ENCODE measurements at regions not wholly inside any gene's neighbourhood (a gene's known extent, or its start where the extent isn't known, plus 50 kb on each side); places are given as distances from the start of the nearest gene placed in this dataset.

- DNase-seq (ENCODE audit: low read depth): no peak
- H3K4me3 ChIP-seq (ENCODE audit: low read depth, low read length): no peak overlapping the region
- TF ChIP-seq, protein P1, sequence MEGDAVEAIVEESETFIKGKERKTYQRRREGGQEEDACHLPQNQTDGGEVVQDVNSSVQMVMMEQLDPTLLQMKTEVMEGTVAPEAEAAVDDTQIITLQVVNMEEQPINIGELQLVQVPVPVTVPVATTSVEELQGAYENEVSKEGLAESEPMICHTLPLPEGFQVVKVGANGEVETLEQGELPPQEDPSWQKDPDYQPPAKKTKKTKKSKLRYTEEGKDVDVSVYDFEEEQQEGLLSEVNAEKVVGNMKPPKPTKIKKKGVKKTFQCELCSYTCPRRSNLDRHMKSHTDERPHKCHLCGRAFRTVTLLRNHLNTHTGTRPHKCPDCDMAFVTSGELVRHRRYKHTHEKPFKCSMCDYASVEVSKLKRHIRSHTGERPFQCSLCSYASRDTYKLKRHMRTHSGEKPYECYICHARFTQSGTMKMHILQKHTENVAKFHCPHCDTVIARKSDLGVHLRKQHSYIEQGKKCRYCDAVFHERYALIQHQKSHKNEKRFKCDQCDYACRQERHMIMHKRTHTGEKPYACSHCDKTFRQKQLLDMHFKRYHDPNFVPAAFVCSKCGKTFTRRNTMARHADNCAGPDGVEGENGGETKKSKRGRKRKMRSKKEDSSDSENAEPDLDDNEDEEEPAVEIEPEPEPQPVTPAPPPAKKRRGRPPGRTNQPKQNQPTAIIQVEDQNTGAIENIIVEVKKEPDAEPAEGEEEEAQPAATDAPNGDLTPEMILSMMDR (IDR thresholded peaks at IDR 0.05; ENCODE audit: insufficient read depth, low read length): no peak
These were observed 136.3 kb upstream of the IGF1 start for GRCh38 chr12:102616692-102617091.

DNA sequence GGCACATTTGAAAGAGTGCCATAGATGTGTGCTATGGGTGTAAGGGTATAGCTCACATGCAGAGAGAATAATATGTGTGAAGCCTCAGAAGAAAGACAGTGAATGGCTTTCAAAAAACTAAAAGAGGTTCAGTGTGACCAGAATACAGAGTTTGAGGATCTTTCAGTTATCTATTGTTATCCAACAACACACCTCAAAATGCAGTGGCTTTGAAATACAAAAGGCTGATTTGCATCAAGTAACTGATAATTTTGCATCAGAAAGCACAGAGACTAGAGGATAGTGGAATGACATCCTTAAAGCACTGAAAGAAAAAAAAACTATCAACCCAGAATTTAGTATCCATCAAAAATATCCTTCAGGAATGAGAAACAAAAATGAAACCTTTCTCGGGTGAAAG is 131.6 kb upstream of the IGF1 start:
- DNase-seq (ENCODE audit: low read depth): no peak
- TF ChIP-seq, protein P1 (IDR thresholded peaks at IDR 0.05; ENCODE audit: insufficient read depth, low read length): no peak
- H3K4me3 ChIP-seq (ENCODE audit: low read depth, low read length): no peak overlapping the region

DNA sequence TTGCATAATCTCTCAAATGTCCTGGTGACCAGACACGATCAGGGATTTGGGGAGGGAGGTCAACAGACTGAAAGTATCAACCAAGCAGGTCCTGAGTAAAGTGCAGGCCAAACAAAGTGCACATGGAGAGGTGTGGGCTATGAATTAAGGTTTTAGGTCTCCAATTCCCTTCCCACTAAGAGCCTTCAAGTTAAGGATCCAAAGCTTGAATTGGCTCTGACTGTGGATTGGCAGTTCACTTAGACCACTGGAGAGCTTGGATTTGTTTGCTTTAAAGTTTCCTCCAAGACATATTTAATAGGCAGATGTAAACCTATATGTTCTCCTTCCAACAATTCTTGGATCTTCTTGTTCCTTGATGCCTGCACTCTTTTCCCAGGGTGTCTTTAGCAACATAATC is 129.6 kb upstream of the IGF1 start:
- TF ChIP-seq, protein P1 (IDR thresholded peaks at IDR 0.05; ENCODE audit: insufficient read depth, low read length): no peak
- H3K4me3 ChIP-seq (ENCODE audit: low read depth, low read length): no peak overlapping the region
- DNase-seq (ENCODE audit: low read depth): no peak

DNA sequence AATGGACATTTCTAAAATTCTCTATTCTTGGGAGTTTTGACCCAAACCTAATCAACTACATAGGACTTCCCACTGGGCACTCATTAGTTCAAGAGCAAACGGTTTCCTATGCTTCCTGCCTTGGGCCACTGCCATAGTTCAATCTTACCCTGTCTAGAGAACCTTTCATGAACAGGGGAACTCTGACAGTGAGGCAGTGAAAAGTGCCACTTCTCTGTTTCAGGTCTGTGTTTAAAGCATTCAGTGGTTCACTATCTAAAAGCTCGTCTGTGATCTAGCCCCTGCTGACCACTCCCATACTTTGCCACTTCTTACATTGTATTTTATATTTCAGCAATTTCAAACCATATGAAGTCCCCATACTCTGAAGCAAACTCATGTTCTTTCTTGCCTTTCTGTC is 122.7 kb upstream of the IGF1 start:
- no peak for DNase-seq (ENCODE audit: low read depth)
- no peak overlapping the region for H3K4me3 ChIP-seq (ENCODE audit: low read depth, low read length)
- TF ChIP-seq, protein P1 (IDR thresholded peaks at IDR 0.05; ENCODE audit: insufficient read depth, low read length): no peak

DNA sequence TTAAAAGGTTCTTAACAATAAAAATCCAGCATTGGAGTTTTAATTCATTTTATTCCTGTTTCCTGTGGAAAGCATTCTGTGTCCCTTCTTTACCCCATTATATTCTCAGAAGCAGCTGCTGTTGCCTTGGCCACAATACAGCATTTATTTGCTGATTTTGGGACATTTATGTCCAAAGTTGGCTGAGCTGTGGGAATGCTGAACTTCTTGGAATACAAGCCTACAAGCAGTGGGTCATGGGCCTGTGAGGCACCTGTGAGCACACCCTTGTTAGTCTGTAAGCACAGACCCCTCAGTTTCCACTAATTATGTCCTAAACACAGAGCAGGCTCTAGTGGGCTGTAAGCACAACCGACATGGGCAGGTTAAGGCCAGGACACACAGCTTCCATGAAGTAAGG is 122.2 kb upstream of the IGF1 start:
- H3K4me3 ChIP-seq (ENCODE audit: low read depth, low read length): no peak overlapping the region
- TF ChIP-seq, protein P1 (IDR thresholded peaks at IDR 0.05; ENCODE audit: insufficient read depth, low read length): no peak
- DNase-seq (ENCODE audit: low read depth): no peak

- TF ChIP-seq, protein P1 (IDR thresholded peaks at IDR 0.05; ENCODE audit: insufficient read depth, low read length): no peak
- H3K4me3 ChIP-seq (ENCODE audit: low read depth, low read length): no peak overlapping the region
- DNase-seq (ENCODE audit: low read depth): no peak
These were observed 121.3 kb upstream of the IGF1 start for GRCh38 chr12:102601621-102602020.

- TF ChIP-seq, protein P1 (IDR thresholded peaks at IDR 0.05; ENCODE audit: insufficient read depth, low read length): no peak
- no peak overlapping the region for H3K4me3 ChIP-seq (ENCODE audit: low read depth, low read length)
- no peak for DNase-seq (ENCODE audit: low read depth)
These were observed 116.3 kb upstream of the IGF1 start for GRCh38 chr12:102596687-102597086.
